GM12878 (cell line): ENCODE measurements at regions not wholly inside any gene's neighbourhood (a gene's known extent, or its start where the extent isn't known, plus 50 kb on each side); places are given as distances from the start of the nearest gene placed in this dataset.

Experiments used
- BRCA1 ChIP-seq: IDR thresholded peaks from 2 replicates; pipeline ENCODE4 v1.6.1; 2011; ENCODE audit warnings: low read depth, low read length, improper control_type of control experiment
- TF ChIP-seq, protein P1 (sequence below), 3 experiments: IDR thresholded peaks in 2 of 3; conservative IDR thresholded peaks in 1 of 3; 2 replicates each; pipeline ENCODE4 v1.5.1; 2011; ENCODE audit warnings: low read depth in 3 of 3, low read length in 3 of 3, mild to moderate bottlenecking in 3 of 3, control low read depth in 2 of 3, moderate library complexity in 2 of 3, inconsistent platforms in 1 of 3, mixed read lengths in 1 of 3; ENCODE audit not compliant: control insufficient read depth in 2 of 3, insufficient read depth in 1 of 3; ENCODE audit errors: extremely low read depth in 1 of 3

DNA sequence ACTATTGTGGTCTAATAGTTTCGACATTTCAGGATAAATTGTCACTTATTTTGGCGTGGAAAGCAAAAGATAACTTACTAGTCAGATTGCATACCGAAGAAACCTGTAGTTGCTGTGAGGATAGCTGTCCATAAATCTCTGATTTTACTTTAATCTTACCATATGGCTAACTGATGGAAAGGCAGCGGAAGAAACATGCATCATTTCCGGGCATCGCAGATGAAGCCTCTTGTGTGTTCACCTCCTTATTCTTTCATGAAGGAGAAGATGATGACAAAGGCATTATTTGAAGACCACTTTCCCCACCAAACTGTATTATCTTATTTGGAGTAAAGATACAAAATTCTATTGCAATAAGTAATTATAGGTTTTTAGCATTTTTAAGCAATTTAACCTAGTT is 763.6 kb upstream of the SLITRK6 start:
- TF ChIP-seq, protein P1, sequence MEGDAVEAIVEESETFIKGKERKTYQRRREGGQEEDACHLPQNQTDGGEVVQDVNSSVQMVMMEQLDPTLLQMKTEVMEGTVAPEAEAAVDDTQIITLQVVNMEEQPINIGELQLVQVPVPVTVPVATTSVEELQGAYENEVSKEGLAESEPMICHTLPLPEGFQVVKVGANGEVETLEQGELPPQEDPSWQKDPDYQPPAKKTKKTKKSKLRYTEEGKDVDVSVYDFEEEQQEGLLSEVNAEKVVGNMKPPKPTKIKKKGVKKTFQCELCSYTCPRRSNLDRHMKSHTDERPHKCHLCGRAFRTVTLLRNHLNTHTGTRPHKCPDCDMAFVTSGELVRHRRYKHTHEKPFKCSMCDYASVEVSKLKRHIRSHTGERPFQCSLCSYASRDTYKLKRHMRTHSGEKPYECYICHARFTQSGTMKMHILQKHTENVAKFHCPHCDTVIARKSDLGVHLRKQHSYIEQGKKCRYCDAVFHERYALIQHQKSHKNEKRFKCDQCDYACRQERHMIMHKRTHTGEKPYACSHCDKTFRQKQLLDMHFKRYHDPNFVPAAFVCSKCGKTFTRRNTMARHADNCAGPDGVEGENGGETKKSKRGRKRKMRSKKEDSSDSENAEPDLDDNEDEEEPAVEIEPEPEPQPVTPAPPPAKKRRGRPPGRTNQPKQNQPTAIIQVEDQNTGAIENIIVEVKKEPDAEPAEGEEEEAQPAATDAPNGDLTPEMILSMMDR (IDR thresholded peaks at IDR 0.05 in 2 of 3, conservative IDR thresholded peaks at IDR 0.05 in 1 of 3; ENCODE audit: control insufficient read depth in 2 of 3, extremely low read depth in 1 of 3, insufficient read depth in 1 of 3, low read depth in 3 of 3, low read length in 3 of 3) = no peak
- no peak for TF ChIP-seq BRCA1
